ENCODE measurements at regions not wholly inside any gene's neighbourhood (a gene's known extent, or its start where the extent isn't known, plus 50 kb on each side); places are given as distances from the start of the nearest gene placed in this dataset.

DNA sequence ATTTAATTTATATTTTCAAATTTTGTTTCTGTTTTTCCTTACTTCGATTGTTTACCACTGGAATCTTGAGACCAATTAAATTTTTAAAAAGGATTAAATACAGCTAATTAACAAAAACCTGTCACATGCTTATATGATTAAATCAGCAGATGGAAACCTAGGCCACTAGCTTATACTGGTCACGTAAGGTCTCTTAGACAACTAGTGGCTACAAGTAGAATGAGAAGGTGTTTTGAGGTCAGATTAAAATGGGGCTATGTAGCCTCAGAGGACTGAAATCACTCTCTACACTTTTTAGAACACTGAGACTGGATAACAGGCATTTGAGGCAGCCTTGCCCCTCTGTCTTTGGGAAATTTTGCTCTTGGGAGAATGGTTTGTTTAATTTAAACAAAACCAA lies 246.5 kb upstream of the ONECUT1 start:
- no peak overlapping the region for H2AFZ ChIP-seq (ENCODE audit: low read length)
- no peak overlapping the region for H3K4me2 ChIP-seq (ENCODE audit: low read length)
- H3K27ac ChIP-seq (ENCODE audit: low read depth, low read length, poor library complexity, severe bottlenecking): no peak overlapping the region
- H3K4me3 ChIP-seq (ENCODE audit: low read depth, low read length, poor library complexity, severe bottlenecking): no peak overlapping the region
- H4K20me1 ChIP-seq (ENCODE audit: insufficient read depth, low read length): no peaks in the 10 kb centered on the region
- no peaks in the 10 kb centered on the region for H3K79me2 ChIP-seq (ENCODE audit: insufficient read depth, low read length)
- TF ChIP-seq EZH2 (IDR thresholded peaks at IDR 0.05; ENCODE audit: borderline replicate concordance, low read length): no peak
- TF ChIP-seq, protein P1, sequence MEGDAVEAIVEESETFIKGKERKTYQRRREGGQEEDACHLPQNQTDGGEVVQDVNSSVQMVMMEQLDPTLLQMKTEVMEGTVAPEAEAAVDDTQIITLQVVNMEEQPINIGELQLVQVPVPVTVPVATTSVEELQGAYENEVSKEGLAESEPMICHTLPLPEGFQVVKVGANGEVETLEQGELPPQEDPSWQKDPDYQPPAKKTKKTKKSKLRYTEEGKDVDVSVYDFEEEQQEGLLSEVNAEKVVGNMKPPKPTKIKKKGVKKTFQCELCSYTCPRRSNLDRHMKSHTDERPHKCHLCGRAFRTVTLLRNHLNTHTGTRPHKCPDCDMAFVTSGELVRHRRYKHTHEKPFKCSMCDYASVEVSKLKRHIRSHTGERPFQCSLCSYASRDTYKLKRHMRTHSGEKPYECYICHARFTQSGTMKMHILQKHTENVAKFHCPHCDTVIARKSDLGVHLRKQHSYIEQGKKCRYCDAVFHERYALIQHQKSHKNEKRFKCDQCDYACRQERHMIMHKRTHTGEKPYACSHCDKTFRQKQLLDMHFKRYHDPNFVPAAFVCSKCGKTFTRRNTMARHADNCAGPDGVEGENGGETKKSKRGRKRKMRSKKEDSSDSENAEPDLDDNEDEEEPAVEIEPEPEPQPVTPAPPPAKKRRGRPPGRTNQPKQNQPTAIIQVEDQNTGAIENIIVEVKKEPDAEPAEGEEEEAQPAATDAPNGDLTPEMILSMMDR (IDR thresholded peaks at IDR 0.05; ENCODE audit: low read length): no peak
- no peaks in the 10 kb centered on the region for H3K27me3 ChIP-seq (ENCODE audit: insufficient read depth, low read length)
- no peaks in the 10 kb centered on the region for H3K9me3 ChIP-seq (ENCODE audit: low read length)
- H3K4me1 ChIP-seq (ENCODE audit: insufficient read depth, low read length, severe bottlenecking): no peaks in the 10 kb centered on the region
- no peaks in the 10 kb centered on the region for H3K9me2 ChIP-seq (ENCODE audit: low read depth, low read length)
- H3K36me3 ChIP-seq (ENCODE audit: insufficient read depth, low read length): no peaks in the 10 kb centered on the region
- no peak overlapping the region for H3K9ac ChIP-seq (ENCODE audit: low read length)
- no peaks in the 10 kb centered on the region for H3F3A ChIP-seq (ENCODE audit: insufficient read depth, low read length)

DNA sequence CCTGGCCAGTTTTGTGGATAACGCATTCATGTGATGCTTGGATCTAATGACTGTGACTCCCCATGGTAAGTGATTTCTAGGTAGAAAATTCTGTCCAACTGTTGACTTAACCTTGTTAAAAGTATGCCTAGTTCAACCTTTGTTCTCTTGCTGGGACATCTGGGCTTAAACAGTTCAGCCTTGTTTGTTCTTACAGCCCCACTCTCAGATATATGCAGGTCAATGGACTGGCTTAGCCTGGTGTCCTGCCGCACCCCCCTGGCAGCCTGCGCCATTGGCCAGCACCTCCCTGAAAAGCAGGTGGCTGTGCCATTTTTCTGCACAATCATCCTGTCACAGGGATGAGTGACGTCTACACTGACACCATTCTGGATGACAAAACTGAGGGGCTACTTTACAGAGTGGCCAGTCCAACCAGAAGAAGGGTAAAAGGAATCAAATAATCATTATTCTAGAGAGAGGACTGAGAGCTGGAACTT lies 244.7 kb upstream of the ONECUT1 start:
- H3K27ac ChIP-seq (ENCODE audit: low read depth, low read length, poor library complexity, severe bottlenecking): no peak overlapping the region
- H3K79me2 ChIP-seq (ENCODE audit: insufficient read depth, low read length): no peaks in the 10 kb centered on the region
- no peaks in the 10 kb centered on the region for H4K20me1 ChIP-seq (ENCODE audit: insufficient read depth, low read length)
- no peaks in the 10 kb centered on the region for H3F3A ChIP-seq (ENCODE audit: insufficient read depth, low read length)
- no peak overlapping the region for H3K9ac ChIP-seq (ENCODE audit: low read length)
- no peaks in the 10 kb centered on the region for H3K9me3 ChIP-seq (ENCODE audit: low read length)
- no peaks in the 10 kb centered on the region for H3K9me2 ChIP-seq (ENCODE audit: low read depth, low read length)
- H3K4me3 ChIP-seq (ENCODE audit: low read depth, low read length, poor library complexity, severe bottlenecking): no peak overlapping the region
- TF ChIP-seq EZH2 (IDR thresholded peaks at IDR 0.05; ENCODE audit: borderline replicate concordance, low read length): no peak
- TF ChIP-seq, protein P1 (IDR thresholded peaks at IDR 0.05; ENCODE audit: low read length): no peak
- no peaks in the 10 kb centered on the region for H3K36me3 ChIP-seq (ENCODE audit: insufficient read depth, low read length)
- no peak overlapping the region for H2AFZ ChIP-seq (ENCODE audit: low read length)
- no peaks in the 10 kb centered on the region for H3K27me3 ChIP-seq (ENCODE audit: insufficient read depth, low read length)
- no peak overlapping the region for H3K4me2 ChIP-seq (ENCODE audit: low read length)
- no peaks in the 10 kb centered on the region for H3K4me1 ChIP-seq (ENCODE audit: insufficient read depth, low read length, severe bottlenecking)

GRCh38 chr15:53033709-53034108 lies 243.6 kb upstream of the ONECUT1 start:
- H3K9me3 ChIP-seq (ENCODE audit: low read length): no peaks in the 10 kb centered on the region
- TF ChIP-seq, protein P1 (IDR thresholded peaks at IDR 0.05; ENCODE audit: low read length): no peak
- no peak for TF ChIP-seq EZH2 (IDR thresholded peaks at IDR 0.05; ENCODE audit: borderline replicate concordance, low read length)
- H3K79me2 ChIP-seq (ENCODE audit: insufficient read depth, low read length): no peaks in the 10 kb centered on the region
- H3K27ac ChIP-seq (ENCODE audit: low read depth, low read length, poor library complexity, severe bottlenecking): no peak overlapping the region
- H3K4me1 ChIP-seq (ENCODE audit: insufficient read depth, low read length, severe bottlenecking): no peaks in the 10 kb centered on the region
- H3K9ac ChIP-seq (ENCODE audit: low read length): no peak overlapping the region
- H2AFZ ChIP-seq (ENCODE audit: low read length): no peak overlapping the region
- H3F3A ChIP-seq (ENCODE audit: insufficient read depth, low read length): no peaks in the 10 kb centered on the region
- H3K36me3 ChIP-seq (ENCODE audit: insufficient read depth, low read length): no peaks in the 10 kb centered on the region
- H4K20me1 ChIP-seq (ENCODE audit: insufficient read depth, low read length): no peaks in the 10 kb centered on the region
- H3K9me2 ChIP-seq (ENCODE audit: low read depth, low read length): no peaks in the 10 kb centered on the region
- H3K4me3 ChIP-seq (ENCODE audit: low read depth, low read length, poor library complexity, severe bottlenecking): no peak overlapping the region
- no peak overlapping the region for H3K4me2 ChIP-seq (ENCODE audit: low read length)
- H3K27me3 ChIP-seq (ENCODE audit: insufficient read depth, low read length): no peaks in the 10 kb centered on the region

Measured in OCI-LY1 (cell line).